Gastrocnemius medialis (tissue), 4 donors: ENCODE measurements at regions not wholly inside any gene's neighbourhood (a gene's known extent, or its start where the extent isn't known, plus 50 kb on each side); places are given as distances from the start of the nearest gene placed in this dataset.

Experiments used
- ATAC-seq, 2 donors: fragments of 150-250 bp; one replicate each; pipeline ENCODE4 v1.9.1; 2016
- DNase-seq, 2 donors: peaks; one replicate each; pipeline ENCODE4 v3.0.0-alpha.2; 2019
- H3K27ac ChIP-seq, 4 donors: fragments of 200-600 bp; sonication (generic); 1 replicate in 1 of 4; 2 replicates in 3 of 4; pipeline ENCODE4 v1.5.1; 2016 to 2018; ENCODE audit warnings: mild to moderate bottlenecking in 2 of 4, moderate library complexity in 1 of 4
- H3K27me3 ChIP-seq, 3 donors: fragments of 200-600 bp; sonication (generic) in 2 of 3; 1 replicate in 1 of 3; 2 replicates in 2 of 3; pipeline versions ENCODE4 v1.5.1 to v1.6.0; 2016 to 2019; ENCODE audit warnings: mild to moderate bottlenecking in 1 of 3, moderate library complexity in 1 of 3
- H3K36me3 ChIP-seq, 2 donors: fragments of 200-600 bp; sonication (generic) in 1 of 2; one replicate each; pipeline ENCODE4 v1.5.1; 2017 to 2018
- H3K4me1 ChIP-seq, 2 donors: fragments of 200-600 bp; sonication (generic) in 1 of 2; one replicate each; pipeline ENCODE4 v1.5.1; 2016 to 2017; ENCODE audit warnings: mild to moderate bottlenecking in 2 of 2
- H3K4me3 ChIP-seq, 4 donors: fragments of 200-600 bp; sonication (generic) in 3 of 4; 1 replicate in 1 of 4; 2 replicates in 3 of 4; pipeline ENCODE4 v1.5.1; 2016 to 2019; ENCODE audit warnings: mild to moderate bottlenecking in 2 of 4
- H3K9me3 ChIP-seq, 3 donors: fragments of 200-600 bp; sonication (generic) in 2 of 3; 1 replicate in 1 of 3; 2 replicates in 2 of 3; pipeline ENCODE4 v1.5.1; 2016 to 2019
- CTCF ChIP-seq, 5 experiments: fragments of 450-650 bp in 3 of 5; fragments of 200-600 bp in 2 of 5; sonication (generic) in 2 of 5; IDR thresholded peaks in 4 of 5; conservative IDR thresholded peaks in 1 of 5; 1 replicate in 4 of 5; 2 replicates in 1 of 5; pipeline ENCODE4 v1.5.1; 2016 to 2019; ENCODE audit warnings: antibody characterized with exemption in 5 of 5, mild to moderate bottlenecking in 3 of 5, moderate library complexity in 3 of 5
- POLR2A ChIP-seq, 2 donors: fragments of 450-650 bp; IDR thresholded peaks; one replicate each; pipeline ENCODE4 v1.6.1; 2017; ENCODE audit warnings: antibody characterized with exemption in 2 of 2, mild to moderate bottlenecking in 2 of 2, moderate library complexity in 2 of 2
- in situ Hi-C, 4 donors: fragments of 200-750 bp; cut with MboI; loops; one replicate each; pipeline versions ENCODE4 v1.15.0 to v1.8.0; 2017; ENCODE audit warnings: low sequenced_read_pairs in 4 of 4
- intact Hi-C: fragments of 100-400 bp; cut with DNase I; formaldehyde crosslinking; loops from one replicate; pipeline ENCODE4 v1.15.1; 2023; ENCODE audit warnings: low total_unique reads

- ATAC-seq = no peak
- in situ Hi-C loops = no loop called here
- Histone ChIP-seq H3K4me3 (no peak overlapping the region), H3K27ac (no peak overlapping the region), H3K36me3 (no peaks in the 10 kb centered on the region), H3K27me3 (no peaks in the 10 kb centered on the region), H3K4me1 (no peaks in the 10 kb centered on the region), H3K9me3 (no peaks in the 10 kb centered on the region)
- TF ChIP-seq CTCF (IDR thresholded peaks at IDR 0.05 in 4 of 5, conservative IDR thresholded peaks at IDR 0.05 in 1 of 5) (no peak), POLR2A (IDR thresholded peaks at IDR 0.05) (no peak)
- intact Hi-C loops = no loop called here
- DNase-seq = no peak
These were observed 659.3 kb downstream of the ACTL7B start for GRCh38 chr9:108196332-108197007.

GRCh38 chr9:108194154-108194553 is 661.6 kb downstream of the ACTL7B start:
- no peak overlapping the region for H3K27ac ChIP-seq
- in situ Hi-C loops (no loop called here), intact Hi-C loops (no loop called here)
- no peaks in the 10 kb centered on the region for H3K4me1 ChIP-seq
- no peak for DNase-seq
- H3K4me3 ChIP-seq = no peak overlapping the region
- no peaks in the 10 kb centered on the region for H3K36me3 ChIP-seq
- no peaks in the 10 kb centered on the region for H3K27me3 ChIP-seq
- no peaks in the 10 kb centered on the region for H3K9me3 ChIP-seq
- TF ChIP-seq CTCF (IDR thresholded peaks at IDR 0.05 in 4 of 5, conservative IDR thresholded peaks at IDR 0.05 in 1 of 5) = no peak
- TF ChIP-seq POLR2A (IDR thresholded peaks at IDR 0.05) = no peak
- no peak for ATAC-seq

- intact Hi-C loops = no loop called here
- in situ Hi-C loops = no loop called here
- TF ChIP-seq POLR2A (IDR thresholded peaks at IDR 0.05) (no peak), CTCF (IDR thresholded peaks at IDR 0.05 in 4 of 5, conservative IDR thresholded peaks at IDR 0.05 in 1 of 5) (no peak)
These were observed 662.6 kb downstream of the ACTL7B start for GRCh38 chr9:108193026-108193710.

GRCh38 chr9:108191065-108191464 is 664.7 kb downstream of the ACTL7B start:
- no peak for ATAC-seq
- Histone ChIP-seq H3K27me3 (no peaks in the 10 kb centered on the region), H3K9me3 (no peaks in the 10 kb centered on the region), H3K4me1 (peaks cover 7 to 9% of the 10 kb centered on the region in 2 donors), H3K4me3 (no peak overlapping the region), H3K36me3 (no peaks in the 10 kb centered on the region), H3K27ac (no peak overlapping the region)
- no peak for DNase-seq
- intact Hi-C loops = no loop called here
- TF ChIP-seq CTCF (IDR thresholded peaks at IDR 0.05 in 4 of 5, conservative IDR thresholded peaks at IDR 0.05 in 1 of 5) (no peak), POLR2A (IDR thresholded peaks at IDR 0.05) (no peak)
- in situ Hi-C loops = no loop called here

More at GRCh38 chr9:108193026-108193710, 662.6 kb downstream of the ACTL7B start:
- H3K36me3 ChIP-seq = no peaks in the 10 kb centered on the region
- ATAC-seq (no peak), DNase-seq (no peak)
- H3K4me3 ChIP-seq = no peak overlapping the region
- no peak overlapping the region for H3K27ac ChIP-seq
- no peaks in the 10 kb centered on the region for H3K4me1 ChIP-seq
- H3K27me3 ChIP-seq = no peaks in the 10 kb centered on the region
- H3K9me3 ChIP-seq = no peaks in the 10 kb centered on the region
